ENCODE measurements at regions not wholly inside any gene's neighbourhood (a gene's known extent, or its start where the extent isn't known, plus 50 kb on each side); places are given as distances from the start of the nearest gene placed in this dataset.

DNA sequence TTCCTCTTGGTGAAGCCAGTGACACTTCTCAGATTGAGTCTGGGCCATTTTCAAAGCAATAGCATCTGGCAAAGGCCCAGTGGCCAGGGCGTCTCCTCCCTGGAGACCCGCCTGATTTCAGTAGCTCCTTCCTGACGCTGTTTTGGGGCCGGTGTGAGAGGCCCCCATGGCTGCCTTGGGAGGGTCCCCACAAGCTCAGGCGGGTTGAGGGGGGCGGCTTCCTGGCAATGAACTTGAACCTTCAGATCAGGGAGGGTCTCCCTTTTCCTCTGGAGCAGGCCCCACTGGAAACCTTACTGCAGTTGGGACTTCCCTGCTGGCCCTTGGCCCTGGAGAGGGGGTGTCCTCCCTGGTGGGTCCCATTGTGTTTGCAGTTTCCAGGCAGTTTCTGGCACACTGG lies 121.2 kb downstream of the CRYAA start:
- Mint-ChIP-seq H3K27ac (no peak overlapping the region), H3K4me3 (no peak overlapping the region), H3K27me3 (ENCODE audit: low read depth) (peaks cover 19% of the 10 kb centered on the region), H3K4me1 (peaks cover 15% of the 10 kb centered on the region), H3K36me3 (ENCODE audit: low read depth) (no peaks in the 10 kb centered on the region), H3K9me3 (peaks cover 2% of the 10 kb centered on the region)
- no peak for TF ChIP-seq CTCF (IDR thresholded peaks at IDR 0.05; ENCODE audit: unreplicated experiment in 3 of 3)

GRCh38 chr21:43289442-43289841 lies 120.6 kb downstream of the CRYAA start:
- peaks cover 2% of the 10 kb centered on the region for H3K9me3 Mint-ChIP-seq
- H3K27ac Mint-ChIP-seq = no peak overlapping the region

DNA sequence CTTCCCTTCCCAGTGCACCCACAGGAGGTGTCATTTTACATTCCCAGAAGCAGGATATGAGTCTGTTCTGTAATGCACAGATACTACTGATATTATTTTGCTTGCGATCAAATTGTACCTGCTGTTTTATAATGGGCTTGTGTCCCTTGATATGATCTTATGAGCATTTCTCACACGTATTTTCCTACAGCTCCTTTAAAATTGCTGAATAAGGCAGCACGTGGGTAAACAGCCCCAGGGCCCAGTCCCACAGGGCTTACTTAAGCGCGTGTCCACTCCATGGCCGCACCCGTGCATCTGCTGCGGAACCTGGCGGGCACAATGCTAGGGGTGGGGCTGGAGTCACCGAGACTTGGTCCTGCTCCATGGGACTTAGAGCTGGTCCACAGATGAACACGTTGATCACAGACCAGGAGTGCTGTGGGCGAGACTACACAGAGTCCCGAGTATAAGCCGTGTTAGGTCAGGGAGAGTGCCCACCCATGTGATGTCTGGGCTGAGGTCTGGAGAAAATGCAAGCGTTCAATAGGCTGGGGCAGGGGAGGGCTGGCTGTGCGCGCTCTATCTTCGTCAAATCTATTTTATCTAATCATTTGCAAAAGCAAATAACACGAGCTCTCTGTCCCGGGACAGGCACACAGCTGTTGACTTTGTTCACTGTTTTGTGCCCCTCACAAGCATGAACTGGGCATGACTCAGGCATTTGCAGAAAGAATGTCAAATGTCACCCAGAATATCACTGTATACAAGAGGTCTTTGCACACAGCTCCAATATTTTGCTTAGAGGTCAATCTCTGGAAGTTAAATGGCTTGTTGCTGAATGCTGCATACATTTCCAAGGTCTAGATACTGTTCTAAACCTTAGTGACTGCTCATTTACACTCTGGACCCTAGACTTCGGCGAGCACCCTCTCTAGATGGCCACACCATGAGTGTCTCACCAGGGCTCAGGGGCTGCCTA lies 119.3 kb downstream of the CRYAA start:
- peaks cover 2% of the 10 kb centered on the region for H3K9me3 Mint-ChIP-seq
- peaks cover 15% of the 10 kb centered on the region for H3K27me3 Mint-ChIP-seq (ENCODE audit: low read depth)
- H3K4me3 Mint-ChIP-seq = no peak overlapping the region
- TF ChIP-seq CTCF (IDR thresholded peaks at IDR 0.05; ENCODE audit: unreplicated experiment in 3 of 3) = no peak
- H3K4me1 Mint-ChIP-seq = peaks cover 15% of the 10 kb centered on the region
- H3K27ac Mint-ChIP-seq = no peak overlapping the region
- H3K36me3 Mint-ChIP-seq (ENCODE audit: low read depth) = no peaks in the 10 kb centered on the region

More at GRCh38 chr21:43289442-43289841, 120.6 kb downstream of the CRYAA start:
- H3K36me3 Mint-ChIP-seq (ENCODE audit: low read depth) = no peaks in the 10 kb centered on the region
- H3K4me3 Mint-ChIP-seq = no peak overlapping the region
- peaks cover 19% of the 10 kb centered on the region for H3K27me3 Mint-ChIP-seq (ENCODE audit: low read depth)
- no peak for TF ChIP-seq CTCF (IDR thresholded peaks at IDR 0.05; ENCODE audit: unreplicated experiment in 3 of 3)
- H3K4me1 Mint-ChIP-seq = peaks cover 15% of the 10 kb centered on the region

DNA sequence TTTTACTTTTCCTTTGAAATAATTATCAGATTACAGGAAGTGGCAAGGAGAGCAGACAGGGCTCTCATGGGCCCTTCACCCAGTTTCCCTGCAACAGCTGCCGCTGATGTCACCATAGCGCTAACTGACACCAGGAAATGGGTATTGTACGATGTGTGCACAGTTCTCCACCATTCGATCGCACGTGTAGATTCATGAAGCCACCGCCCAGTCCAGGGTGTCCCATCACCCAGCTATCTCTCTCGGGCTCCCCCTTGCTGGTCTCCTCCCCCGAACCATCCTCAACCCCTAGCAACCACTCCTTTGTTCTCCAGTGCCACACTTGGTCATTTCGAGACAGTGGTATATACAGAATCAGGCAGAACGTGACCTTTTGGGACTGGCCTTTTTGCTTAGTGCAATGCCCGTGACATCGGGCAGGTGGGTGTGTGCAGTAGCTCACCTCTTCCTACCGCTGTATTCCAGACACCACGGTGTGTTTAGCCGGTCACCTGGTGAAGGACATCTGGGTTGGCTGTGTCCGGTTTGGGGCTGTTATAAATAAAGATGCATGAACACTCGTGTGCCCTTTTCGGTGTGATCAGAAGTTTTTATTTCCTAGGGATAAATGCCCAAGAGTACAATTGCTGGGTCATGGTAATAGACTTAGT lies 118.4 kb downstream of the CRYAA start:
- Mint-ChIP-seq H3K36me3 (ENCODE audit: low read depth) (no peaks in the 10 kb centered on the region), H3K27me3 (ENCODE audit: low read depth) (peaks cover 15% of the 10 kb centered on the region), H3K27ac (no peak overlapping the region)

DNA sequence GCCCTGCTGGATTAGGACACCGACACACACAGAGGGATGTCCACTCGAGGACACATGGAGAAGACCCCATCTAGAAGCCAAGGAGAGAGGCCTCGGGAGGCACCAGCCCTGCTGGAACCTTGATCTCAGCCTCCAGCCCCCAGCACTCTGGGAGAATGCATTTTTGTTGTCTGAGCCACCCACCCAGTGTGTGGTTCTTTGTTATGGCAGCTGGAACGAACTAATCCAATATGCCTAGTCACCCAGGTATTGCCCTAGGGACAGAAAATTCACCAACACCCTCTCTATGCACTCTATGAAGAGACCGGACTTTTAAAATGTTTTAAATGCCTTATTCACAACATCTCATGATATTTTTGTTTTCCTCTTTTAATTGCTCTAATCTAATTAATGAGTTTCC lies 117.4 kb downstream of the CRYAA start:
- H3K4me3 Mint-ChIP-seq = no peak overlapping the region
- peaks cover 15% of the 10 kb centered on the region for H3K4me1 Mint-ChIP-seq
- peaks cover 2% of the 10 kb centered on the region for H3K9me3 Mint-ChIP-seq
- peaks cover 15% of the 10 kb centered on the region for H3K27me3 Mint-ChIP-seq (ENCODE audit: low read depth)
- no peaks in the 10 kb centered on the region for H3K36me3 Mint-ChIP-seq (ENCODE audit: low read depth)
- H3K27ac Mint-ChIP-seq = no peak overlapping the region
- no peak for TF ChIP-seq CTCF (IDR thresholded peaks at IDR 0.05; ENCODE audit: unreplicated experiment in 3 of 3)

More for the DNA sequence above, 118.4 kb downstream of the CRYAA start:
- Mint-ChIP-seq H3K4me1 (peaks cover 15% of the 10 kb centered on the region), H3K4me3 (no peak overlapping the region), H3K9me3 (peaks cover 2% of the 10 kb centered on the region)
- TF ChIP-seq CTCF (IDR thresholded peaks at IDR 0.05; ENCODE audit: unreplicated experiment in 3 of 3) = no peak
